ENCODE measurements at regions not wholly inside any gene's neighbourhood (a gene's known extent, or its start where the extent isn't known, plus 50 kb on each side); places are given as distances from the start of the nearest gene placed in this dataset.

- TF ChIP-seq POLR2A (IDR thresholded peaks at IDR 0.05; ENCODE audit: low read depth, low read length), result no peak
- DNase-seq (ENCODE audit: insufficient read length, low spot score), result no peak
- FAIRE-seq, result no peak
Observed at GRCh38 chr3:23656821-23657220, 148.9 kb upstream of the UBE2E1 start.

- FAIRE-seq, result no peak
- no peak for TF ChIP-seq POLR2A (IDR thresholded peaks at IDR 0.05; ENCODE audit: low read depth, low read length)
- no peak for DNase-seq (ENCODE audit: insufficient read length, low spot score)
Observed at GRCh38 chr3:23657647-23658046, 148.1 kb upstream of the UBE2E1 start.

- FAIRE-seq (no peak), DNase-seq (ENCODE audit: insufficient read length, low spot score) (no peak)
- TF ChIP-seq POLR2A (IDR thresholded peaks at IDR 0.05; ENCODE audit: low read depth, low read length), result no peak
Observed at GRCh38 chr3:23659274-23659673, 146.5 kb upstream of the UBE2E1 start.

GRCh38 chr3:23659840-23660430, 145.8 kb upstream of the UBE2E1 start:
- FAIRE-seq, result no peak
- TF ChIP-seq POLR2A (IDR thresholded peaks at IDR 0.05; ENCODE audit: low read depth, low read length), result no peak

GRCh38 chr3:23662079-23662617, 143.6 kb upstream of the UBE2E1 start:
- FAIRE-seq (no peak), DNase-seq (ENCODE audit: insufficient read length, low spot score) (no peak)
- TF ChIP-seq POLR2A (IDR thresholded peaks at IDR 0.05; ENCODE audit: low read depth, low read length), result no peak

More at GRCh38 chr3:23659840-23660430, 145.8 kb upstream of the UBE2E1 start:
- no peak for DNase-seq (ENCODE audit: insufficient read length, low spot score)

DNA sequence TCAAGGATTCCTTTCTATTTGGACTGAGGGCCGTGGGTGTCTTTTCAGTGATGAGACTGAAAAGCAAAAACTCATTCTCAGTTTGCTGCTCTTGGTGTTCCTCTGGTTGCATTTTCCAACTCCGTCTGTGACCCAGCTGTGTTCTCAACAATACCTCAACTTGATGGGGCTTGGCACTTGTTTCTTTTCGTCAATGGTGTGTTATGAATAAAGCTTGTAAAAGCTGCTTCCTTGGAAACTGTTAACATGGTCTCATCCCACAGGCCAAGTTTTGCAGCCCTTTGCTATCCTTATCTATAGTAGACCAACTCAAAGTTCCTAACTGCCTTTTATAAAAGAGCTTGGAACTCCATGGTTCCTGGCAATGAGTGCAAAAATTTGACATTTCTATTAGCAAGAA, 142.5 kb upstream of the UBE2E1 start:
- no peak for TF ChIP-seq POLR2A (IDR thresholded peaks at IDR 0.05; ENCODE audit: low read depth, low read length)
- FAIRE-seq (no peak), DNase-seq (ENCODE audit: insufficient read length, low spot score) (no peak)

DNA sequence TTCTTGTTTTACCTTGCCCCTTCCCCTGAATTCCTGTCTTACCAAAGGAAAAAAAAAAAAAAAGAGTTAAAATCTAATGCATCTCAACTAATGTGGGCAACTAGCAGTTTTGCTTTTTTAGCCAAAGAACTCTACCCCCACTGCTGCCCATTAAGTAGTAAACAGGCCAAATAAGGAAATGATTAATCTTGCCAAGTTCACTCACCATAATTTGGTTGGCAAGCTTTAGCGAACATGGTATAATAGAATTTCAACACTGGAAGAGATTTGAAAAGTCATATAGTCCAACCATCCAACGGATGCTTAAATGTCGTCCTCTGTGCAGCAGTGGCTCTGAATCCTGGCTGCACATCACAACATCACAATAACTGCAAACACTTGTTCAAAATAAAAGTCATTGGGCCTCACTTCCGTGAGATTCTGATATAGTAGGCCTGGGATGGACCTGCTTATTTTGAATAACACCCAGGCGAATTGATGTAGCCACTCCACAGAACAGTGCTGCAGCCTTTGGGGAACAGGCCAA, 142.0 kb upstream of the UBE2E1 start:
- no peak for TF ChIP-seq POLR2A (IDR thresholded peaks at IDR 0.05; ENCODE audit: low read depth, low read length)
- FAIRE-seq (no peak), DNase-seq (ENCODE audit: insufficient read length, low spot score) (no peak)

DNA sequence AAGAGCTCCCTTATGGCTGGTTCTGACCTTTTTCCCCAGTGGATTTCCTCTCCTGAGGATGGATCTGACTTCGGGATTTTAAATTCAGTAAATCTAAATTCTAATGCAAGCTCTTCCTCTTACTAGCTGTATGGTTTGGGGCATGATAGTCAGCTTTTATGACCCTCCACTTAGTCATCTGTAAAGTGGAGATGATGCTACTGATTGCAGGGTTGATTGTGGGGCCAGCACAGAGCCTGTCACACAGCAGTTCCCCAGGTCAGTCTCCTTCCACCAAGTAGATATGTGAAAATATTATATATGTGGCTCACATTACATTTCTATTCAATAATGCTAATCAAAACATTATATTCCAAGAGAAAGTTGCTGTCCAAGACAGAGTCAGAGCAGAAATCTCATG, 141.3 kb upstream of the UBE2E1 start:
- DNase-seq (ENCODE audit: insufficient read length, low spot score) (no peak), FAIRE-seq (no peak)
- no peak for TF ChIP-seq POLR2A (IDR thresholded peaks at IDR 0.05; ENCODE audit: low read depth, low read length)

- TF ChIP-seq POLR2A (IDR thresholded peaks at IDR 0.05; ENCODE audit: low read depth, low read length), result no peak
- no peak for FAIRE-seq
- no peak for DNase-seq (ENCODE audit: insufficient read length, low spot score)
Observed at GRCh38 chr3:23665741-23666140, 140.0 kb upstream of the UBE2E1 start.

DNA sequence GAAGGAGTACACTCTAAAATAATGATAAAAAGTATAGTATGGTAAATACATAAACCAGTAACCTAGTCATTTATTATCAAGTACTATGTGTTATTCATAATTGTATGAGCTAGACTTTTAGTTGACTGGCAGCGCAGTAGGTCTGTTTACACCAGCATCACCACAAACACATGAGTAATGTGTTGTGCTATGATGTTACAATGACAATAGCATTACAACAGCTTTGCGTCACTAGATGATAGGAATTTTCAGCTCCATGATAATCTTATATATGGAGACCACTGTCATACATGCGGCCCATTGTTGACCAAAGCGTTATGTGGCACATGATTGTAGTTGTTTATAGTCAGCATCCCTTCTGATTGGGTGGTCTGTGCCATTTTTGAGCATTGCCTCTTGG, 138.9 kb upstream of the UBE2E1 start:
- DNase-seq (ENCODE audit: insufficient read length, low spot score), result no peak
- no peak for TF ChIP-seq POLR2A (IDR thresholded peaks at IDR 0.05; ENCODE audit: low read depth, low read length)
- no peak for FAIRE-seq

DNA sequence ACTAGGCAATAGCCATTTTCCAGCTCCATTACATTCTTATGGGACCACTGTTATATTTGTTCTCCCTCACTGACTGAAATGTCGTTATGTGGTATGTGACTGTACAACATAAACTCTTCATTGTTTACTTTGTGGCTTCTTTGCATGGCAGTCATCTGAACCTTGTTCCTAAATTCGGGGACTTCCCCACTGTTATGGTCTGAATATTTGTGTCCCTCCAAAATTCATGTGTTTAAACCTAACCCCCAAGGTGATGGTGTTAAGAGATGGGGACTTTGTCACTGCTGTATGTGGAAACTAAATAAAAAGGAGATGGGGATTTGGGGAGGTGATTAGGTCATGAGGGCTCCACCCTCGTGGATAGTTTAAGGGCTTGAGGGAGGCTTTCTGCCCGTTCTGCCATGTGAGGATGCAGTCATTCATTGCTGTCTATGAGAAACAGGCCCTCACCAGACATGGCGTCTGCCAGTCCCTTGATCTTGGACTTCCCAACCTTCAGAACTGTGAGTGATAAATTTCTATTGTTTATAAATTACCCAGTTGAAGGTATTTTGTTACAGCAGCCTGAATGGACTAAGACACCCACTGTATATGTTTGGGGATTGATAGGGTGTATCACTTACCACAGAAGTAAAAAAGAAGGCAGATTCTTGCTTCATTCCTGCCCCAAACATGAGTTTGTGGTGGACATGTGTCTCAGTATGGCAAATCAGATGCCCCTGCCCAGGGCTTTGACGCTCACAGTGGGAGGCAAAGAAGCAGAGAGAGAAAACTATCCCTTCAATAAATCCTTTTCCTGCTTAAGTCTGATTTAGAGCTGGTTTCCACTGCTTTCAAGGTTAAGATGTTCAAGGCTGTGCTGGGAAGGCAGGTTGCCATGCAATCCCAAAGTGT, 138.0 kb upstream of the UBE2E1 start:
- FAIRE-seq, result no peak
- no peak for TF ChIP-seq POLR2A (IDR thresholded peaks at IDR 0.05; ENCODE audit: low read depth, low read length)
- no peak for DNase-seq (ENCODE audit: insufficient read length, low spot score)

DNA sequence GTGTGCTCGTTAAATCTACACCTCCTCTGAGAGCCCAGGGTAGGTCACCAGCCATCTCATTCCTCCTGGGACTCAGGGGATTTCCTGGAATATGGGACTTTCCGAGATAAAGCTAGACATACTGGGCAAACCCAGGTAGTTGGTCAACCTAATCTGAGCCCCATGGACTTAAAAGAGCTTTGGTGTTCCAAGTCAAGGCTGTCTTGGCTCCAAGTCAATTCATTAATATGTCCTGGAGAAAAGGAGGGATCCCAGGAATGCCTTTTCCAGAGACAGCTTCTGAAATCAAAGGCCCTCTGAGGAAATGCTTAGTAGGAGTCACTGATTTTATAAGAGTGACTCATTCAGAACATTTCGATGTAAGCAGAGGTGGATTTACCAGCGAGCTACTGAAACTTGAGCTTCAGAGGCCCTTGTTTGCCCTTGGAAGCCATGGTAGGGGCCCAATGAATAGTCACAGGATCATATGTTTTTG, 137.3 kb upstream of the UBE2E1 start:
- DNase-seq (ENCODE audit: insufficient read length, low spot score), result no peak
- peak; percentile 80 for FAIRE-seq
- no peak for TF ChIP-seq POLR2A (IDR thresholded peaks at IDR 0.05; ENCODE audit: low read depth, low read length)

GRCh38 chr3:23669541-23670255, 136.1 kb upstream of the UBE2E1 start:
- no peak for DNase-seq (ENCODE audit: insufficient read length, low spot score)
- no peak for FAIRE-seq
- no peak for TF ChIP-seq POLR2A (IDR thresholded peaks at IDR 0.05; ENCODE audit: low read depth, low read length)
